ENCODE measurements at regions not wholly inside any gene's neighbourhood (a gene's known extent, or its start where the extent isn't known, plus 50 kb on each side); places are given as distances from the start of the nearest gene placed in this dataset.

DNA sequence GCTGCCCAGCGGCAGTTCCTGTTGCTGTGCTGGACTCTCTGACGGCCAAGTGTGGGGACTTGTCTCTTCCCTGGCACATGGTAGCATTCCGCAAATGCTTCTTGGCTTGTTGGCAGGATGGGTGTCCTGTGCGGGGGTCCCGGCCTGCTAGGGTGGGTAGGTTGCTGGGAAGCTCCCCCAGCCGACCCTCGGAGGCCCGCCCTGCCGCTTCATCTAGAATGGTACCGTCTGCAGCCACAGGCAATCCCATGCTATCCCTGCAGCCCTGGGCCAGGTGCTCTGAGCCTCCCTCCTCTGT lies 78.3 kb upstream of the LHX1 start:
- no peak overlapping the region for H3K4me3 ChIP-seq (ENCODE audit: low read length)
- no peaks in the 10 kb centered on the region for H3F3A ChIP-seq (ENCODE audit: control insufficient read depth, insufficient read depth)
- H3K27ac ChIP-seq (ENCODE audit: low read depth, low read length), result no peak overlapping the region
- no peaks in the 10 kb centered on the region for H3K9me2 ChIP-seq (replicated peaks; ENCODE audit: control insufficient read depth, low read length)
- no peaks in the 10 kb centered on the region for H3K4me1 ChIP-seq (ENCODE audit: control insufficient read depth, low read length)
- no peaks in the 10 kb centered on the region for H3K36me3 ChIP-seq (ENCODE audit: control insufficient read depth, low read length)
- H4K20me1 ChIP-seq (ENCODE audit: control insufficient read depth, insufficient read depth, low read depth, low read length), result no peaks in the 10 kb centered on the region
- no peak for TF ChIP-seq EZH2phosphoT487 (IDR thresholded peaks at IDR 0.05; ENCODE audit: borderline replicate concordance, low read length)
- TF ChIP-seq, protein P1, sequence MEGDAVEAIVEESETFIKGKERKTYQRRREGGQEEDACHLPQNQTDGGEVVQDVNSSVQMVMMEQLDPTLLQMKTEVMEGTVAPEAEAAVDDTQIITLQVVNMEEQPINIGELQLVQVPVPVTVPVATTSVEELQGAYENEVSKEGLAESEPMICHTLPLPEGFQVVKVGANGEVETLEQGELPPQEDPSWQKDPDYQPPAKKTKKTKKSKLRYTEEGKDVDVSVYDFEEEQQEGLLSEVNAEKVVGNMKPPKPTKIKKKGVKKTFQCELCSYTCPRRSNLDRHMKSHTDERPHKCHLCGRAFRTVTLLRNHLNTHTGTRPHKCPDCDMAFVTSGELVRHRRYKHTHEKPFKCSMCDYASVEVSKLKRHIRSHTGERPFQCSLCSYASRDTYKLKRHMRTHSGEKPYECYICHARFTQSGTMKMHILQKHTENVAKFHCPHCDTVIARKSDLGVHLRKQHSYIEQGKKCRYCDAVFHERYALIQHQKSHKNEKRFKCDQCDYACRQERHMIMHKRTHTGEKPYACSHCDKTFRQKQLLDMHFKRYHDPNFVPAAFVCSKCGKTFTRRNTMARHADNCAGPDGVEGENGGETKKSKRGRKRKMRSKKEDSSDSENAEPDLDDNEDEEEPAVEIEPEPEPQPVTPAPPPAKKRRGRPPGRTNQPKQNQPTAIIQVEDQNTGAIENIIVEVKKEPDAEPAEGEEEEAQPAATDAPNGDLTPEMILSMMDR (IDR thresholded peaks at IDR 0.05; ENCODE audit: low read depth, low read length, poor library complexity, severe bottlenecking), result no peak
- H3K9me3 ChIP-seq (ENCODE audit: control insufficient read depth, insufficient read depth, low read length), result no peaks in the 10 kb centered on the region
- H3K79me2 ChIP-seq (ENCODE audit: control insufficient read depth, low read length), result no peaks in the 10 kb centered on the region
- H3K27me3 ChIP-seq (ENCODE audit: control insufficient read depth, low read length), result peaks cover 6% of the 10 kb centered on the region
- H3K4me2 ChIP-seq (ENCODE audit: low read length), result no peak overlapping the region

- Histone ChIP-seq H3K27me3 (ENCODE audit: control insufficient read depth, low read length) (peaks cover 5% of the 10 kb centered on the region), H3K9me3 (ENCODE audit: control insufficient read depth, insufficient read depth, low read length) (no peaks in the 10 kb centered on the region), H3K36me3 (ENCODE audit: control insufficient read depth, low read length) (no peaks in the 10 kb centered on the region), H3K9me2 (replicated peaks; ENCODE audit: control insufficient read depth, low read length) (no peaks in the 10 kb centered on the region), H3K4me1 (ENCODE audit: control insufficient read depth, low read length) (no peaks in the 10 kb centered on the region), H3F3A (ENCODE audit: control insufficient read depth, insufficient read depth) (no peaks in the 10 kb centered on the region), H3K79me2 (ENCODE audit: control insufficient read depth, low read length) (no peaks in the 10 kb centered on the region), H4K20me1 (ENCODE audit: control insufficient read depth, insufficient read depth, low read depth, low read length) (no peaks in the 10 kb centered on the region), H3K4me2 (ENCODE audit: low read length) (no peak overlapping the region), H3K4me3 (ENCODE audit: low read length) (no peak overlapping the region), H3K27ac (ENCODE audit: low read depth, low read length) (no peak overlapping the region)
- TF ChIP-seq, protein P1 (IDR thresholded peaks at IDR 0.05; ENCODE audit: low read depth, low read length, poor library complexity, severe bottlenecking), result no peak
- no peak for TF ChIP-seq EZH2phosphoT487 (IDR thresholded peaks at IDR 0.05; ENCODE audit: borderline replicate concordance, low read length)
Observed at GRCh38 chr17:36859706-36860105, 77.6 kb upstream of the LHX1 start.

DNA sequence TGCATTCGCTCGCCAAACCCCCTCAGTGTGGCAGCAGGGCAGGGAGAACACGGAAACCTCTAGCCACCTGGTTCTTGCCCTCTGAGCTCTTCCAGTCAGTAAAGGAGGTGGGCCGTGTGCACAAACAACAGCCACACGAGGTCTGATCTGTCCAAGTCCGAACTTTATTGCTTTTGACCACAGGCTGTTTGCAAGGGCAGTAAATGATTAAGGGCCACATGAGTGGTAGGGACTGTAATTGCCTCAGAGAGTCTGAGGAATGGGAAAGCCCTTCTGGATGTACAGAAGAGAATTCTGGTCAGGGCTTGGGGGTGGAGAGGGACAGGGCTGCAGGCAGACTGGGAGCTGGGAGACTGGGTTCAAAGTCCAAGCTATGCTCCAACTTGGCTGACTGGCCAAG lies 75.7 kb upstream of the LHX1 start:
- H3K9me3 ChIP-seq (ENCODE audit: control insufficient read depth, insufficient read depth, low read length), result no peaks in the 10 kb centered on the region
- no peaks in the 10 kb centered on the region for H3K4me1 ChIP-seq (ENCODE audit: control insufficient read depth, low read length)
- H3K27me3 ChIP-seq (ENCODE audit: control insufficient read depth, low read length), result peaks cover 5% of the 10 kb centered on the region; the same call in 1 of the 2 replicates
- H3K9me2 ChIP-seq (replicated peaks; ENCODE audit: control insufficient read depth, low read length), result no peaks in the 10 kb centered on the region
- no peak overlapping the region for H3K4me3 ChIP-seq (ENCODE audit: low read length)
- TF ChIP-seq, protein P1 (IDR thresholded peaks at IDR 0.05; ENCODE audit: low read depth, low read length, poor library complexity, severe bottlenecking), result no peak
- no peak for TF ChIP-seq EZH2phosphoT487 (IDR thresholded peaks at IDR 0.05; ENCODE audit: borderline replicate concordance, low read length)
- no peaks in the 10 kb centered on the region for H3K79me2 ChIP-seq (ENCODE audit: control insufficient read depth, low read length)
- no peaks in the 10 kb centered on the region for H3F3A ChIP-seq (ENCODE audit: control insufficient read depth, insufficient read depth)
- no peaks in the 10 kb centered on the region for H4K20me1 ChIP-seq (ENCODE audit: control insufficient read depth, insufficient read depth, low read depth, low read length)
- H3K4me2 ChIP-seq (ENCODE audit: low read length), result no peak overlapping the region
- no peaks in the 10 kb centered on the region for H3K36me3 ChIP-seq (ENCODE audit: control insufficient read depth, low read length)
- no peak overlapping the region for H3K27ac ChIP-seq (ENCODE audit: low read depth, low read length)
